ENCODE measurements at regions not wholly inside any gene's neighbourhood (a gene's known extent, or its start where the extent isn't known, plus 50 kb on each side); places are given as distances from the start of the nearest gene placed in this dataset.
A peak's percentile ranks its signal among the peaks of the same experiment; 100 is the strongest.

DNA sequence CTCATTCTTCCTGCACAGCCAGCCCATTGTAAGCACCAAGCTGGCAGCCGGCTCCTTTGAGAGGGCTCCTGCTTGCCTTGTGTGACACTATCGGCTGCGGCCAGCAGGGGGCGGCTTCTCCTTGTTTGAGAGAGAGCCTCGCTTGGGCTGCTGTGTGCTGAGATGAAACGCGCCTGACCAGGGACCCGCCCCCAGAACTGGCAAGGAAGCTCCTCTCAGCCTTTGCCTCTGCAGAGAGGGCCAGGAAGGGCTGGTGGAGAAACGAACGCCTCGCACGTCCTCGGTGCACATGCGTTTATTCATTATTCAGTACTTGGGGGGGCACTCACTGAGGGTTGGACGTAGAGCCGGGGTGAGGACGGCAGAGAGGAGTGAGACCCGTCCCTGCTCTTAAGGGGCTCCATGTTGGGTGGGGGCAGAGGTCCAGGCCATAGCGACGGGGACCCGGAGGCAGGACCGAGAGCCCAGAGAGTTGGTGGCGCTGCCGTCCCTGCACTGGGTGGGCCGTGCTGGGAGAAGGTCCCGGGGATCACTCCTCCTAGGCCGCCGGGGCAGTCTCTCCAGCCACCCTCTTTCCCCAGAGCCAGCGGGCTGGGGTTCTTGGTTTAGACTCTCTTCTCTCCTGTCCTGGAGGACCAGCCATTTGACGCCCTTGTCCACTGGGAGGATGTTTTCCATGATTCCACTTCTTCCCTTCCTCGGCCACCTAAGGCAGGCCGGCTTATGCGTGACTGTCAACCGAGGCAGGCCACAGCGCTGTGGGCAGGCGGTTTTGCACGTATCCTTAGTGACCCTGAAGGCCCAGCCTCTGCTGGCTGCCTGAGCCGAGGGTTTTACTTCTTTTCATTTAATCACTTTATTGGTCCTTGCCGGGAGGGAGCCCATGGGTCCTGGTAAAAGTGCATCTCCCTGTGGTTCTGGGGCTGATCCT, 174.5 kb downstream of the KATNAL1 start (continued):
- TF ChIP-seq EGR1 (IDR thresholded peaks at IDR 0.05; ENCODE audit: borderline replicate concordance, low read depth, low read length) (peak; percentile 58; the same call in 1 of the 2 replicates), FOSL1 (IDR thresholded peaks at IDR 0.05; ENCODE audit: insufficient read depth, low read depth, low read length) (no peak), EZH2 (IDR thresholded peaks at IDR 0.05; ENCODE audit: low read depth, low read length, severe bottlenecking) (no peak)
- TF ChIP-seq, protein P1, sequence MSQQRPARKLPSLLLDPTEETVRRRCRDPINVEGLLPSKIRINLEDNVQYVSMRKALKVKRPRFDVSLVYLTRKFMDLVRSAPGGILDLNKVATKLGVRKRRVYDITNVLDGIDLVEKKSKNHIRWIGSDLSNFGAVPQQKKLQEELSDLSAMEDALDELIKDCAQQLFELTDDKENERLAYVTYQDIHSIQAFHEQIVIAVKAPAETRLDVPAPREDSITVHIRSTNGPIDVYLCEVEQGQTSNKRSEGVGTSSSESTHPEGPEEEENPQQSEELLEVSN (IDR thresholded peaks at IDR 0.05), result peak; percentile 83
